Activated T-cell treated with anti-CD3 and anti-CD28 coated beads for 48 hours (primary cell): ENCODE measurements at regions not wholly inside any gene's neighbourhood (a gene's known extent, or its start where the extent isn't known, plus 50 kb on each side); places are given as distances from the start of the nearest gene placed in this dataset.

Experiments used
- DNase-seq: peaks from one replicate; pipeline ENCODE4 v3.0.0-alpha.2; 2020; ENCODE audit warnings: low read depth

DNA sequence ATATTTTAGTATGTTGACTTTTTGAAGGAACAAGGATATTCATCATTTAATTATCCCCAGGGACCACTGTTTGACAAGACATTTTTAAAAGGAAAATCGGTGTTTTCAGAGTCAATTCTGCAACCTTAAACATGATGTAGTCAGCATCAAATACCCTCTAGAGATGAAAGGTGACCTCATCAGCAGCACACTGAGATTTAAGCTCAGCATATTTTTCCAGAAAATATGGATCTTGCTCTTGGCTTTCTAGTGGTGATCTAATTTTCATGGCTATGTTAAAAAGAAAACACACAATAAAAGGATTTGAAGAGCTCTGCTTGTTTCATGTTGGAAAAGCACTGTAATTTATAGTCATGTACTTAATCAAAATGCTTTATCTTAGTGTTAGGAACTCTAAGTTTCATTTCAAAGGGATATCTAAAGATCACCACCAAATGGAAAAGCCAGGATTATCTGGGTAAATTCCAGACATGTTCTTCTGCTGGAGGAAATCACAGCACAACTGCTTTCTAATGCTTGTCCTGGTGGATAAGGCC, 487.2 kb downstream of the ENC1 start:
- no peak for DNase-seq

DNA sequence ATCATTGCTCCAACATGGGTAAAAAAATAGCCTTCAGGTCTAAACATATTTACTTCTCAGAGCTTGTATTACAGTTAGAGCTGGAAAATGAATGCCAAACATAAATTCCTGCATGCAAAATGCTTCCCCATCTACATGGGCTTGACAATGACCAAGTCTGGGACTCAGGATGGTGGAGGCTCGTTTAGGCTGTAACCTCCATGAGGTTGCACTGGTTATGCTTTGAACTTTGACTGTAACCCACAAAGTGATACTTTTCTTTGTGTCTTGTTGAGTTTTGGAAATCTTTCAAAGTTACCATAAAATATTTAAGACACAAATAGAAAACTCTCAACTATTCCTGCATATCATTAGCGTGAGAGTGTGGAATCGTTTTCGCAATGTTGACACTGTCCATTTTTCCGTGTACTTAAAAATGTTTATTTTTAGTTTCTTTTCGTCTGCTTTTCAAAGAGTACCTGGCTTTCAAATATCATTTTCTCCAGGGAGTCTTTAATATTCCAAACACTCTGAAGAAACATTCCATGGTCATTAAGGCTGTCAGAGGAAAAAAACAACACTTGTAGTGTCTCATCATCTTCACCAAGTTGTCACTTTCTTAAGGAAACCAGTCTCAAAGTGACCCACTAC, 487.8 kb downstream of the ENC1 start:
- no peak for DNase-seq

DNA sequence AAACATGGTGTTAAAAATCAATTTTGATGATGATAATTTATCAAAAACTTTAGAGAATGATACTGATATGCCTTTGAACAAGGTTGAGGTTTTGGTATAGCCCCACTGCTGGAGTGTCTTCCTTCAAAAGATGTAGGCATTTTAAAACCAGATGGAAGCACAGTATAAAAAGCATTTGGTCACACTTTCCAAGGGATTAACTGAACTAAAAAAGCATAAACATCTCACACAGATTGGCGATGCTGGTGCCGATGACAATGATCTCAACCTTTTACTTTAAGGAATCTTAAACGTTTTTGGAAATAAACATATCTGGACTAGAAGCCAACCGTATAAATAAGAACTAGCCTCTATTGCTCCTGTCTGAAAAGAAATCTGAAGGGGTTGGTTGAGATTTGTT, 488.4 kb downstream of the ENC1 start:
- DNase-seq = no peak

DNA sequence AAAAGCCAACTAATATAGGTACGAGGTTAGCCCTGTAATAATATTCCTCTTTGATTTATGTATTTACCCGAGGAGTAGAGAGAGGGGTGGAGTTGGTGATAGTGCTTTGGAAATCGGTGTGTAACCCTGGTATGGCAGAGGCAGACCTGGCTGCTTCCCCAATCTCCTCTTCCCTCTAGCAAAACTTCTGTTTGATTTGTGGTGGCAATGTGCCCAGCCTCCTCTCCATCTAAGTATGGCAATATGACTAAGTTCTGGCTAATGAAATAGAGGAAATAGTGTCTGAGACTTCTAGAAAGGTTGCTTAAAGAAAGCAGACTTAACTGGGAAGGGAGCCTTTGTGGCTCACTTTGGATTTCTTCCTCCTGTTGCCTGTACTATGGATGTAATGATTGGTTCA, 491.1 kb downstream of the ENC1 start:
- DNase-seq = no peak

DNA sequence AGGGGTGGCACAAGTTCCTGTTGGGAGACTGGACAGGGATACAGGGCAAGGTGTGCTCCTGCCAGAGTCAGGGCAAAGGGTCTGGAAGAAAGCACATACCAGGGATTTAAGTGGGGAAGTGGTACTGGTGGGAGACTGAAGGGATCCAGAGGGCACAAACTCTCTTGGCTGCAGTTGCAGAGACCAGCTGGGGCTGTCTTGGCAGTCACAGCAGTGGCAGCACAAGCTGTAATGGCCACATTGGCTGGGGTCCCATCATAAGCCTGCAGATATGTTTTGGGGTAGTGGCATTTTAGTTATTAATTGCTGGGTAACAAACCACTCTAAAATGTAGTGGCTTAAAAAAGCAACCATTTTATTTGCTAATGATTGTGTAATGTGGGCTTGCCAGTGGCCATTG, 492.2 kb downstream of the ENC1 start:
- no peak for DNase-seq

DNA sequence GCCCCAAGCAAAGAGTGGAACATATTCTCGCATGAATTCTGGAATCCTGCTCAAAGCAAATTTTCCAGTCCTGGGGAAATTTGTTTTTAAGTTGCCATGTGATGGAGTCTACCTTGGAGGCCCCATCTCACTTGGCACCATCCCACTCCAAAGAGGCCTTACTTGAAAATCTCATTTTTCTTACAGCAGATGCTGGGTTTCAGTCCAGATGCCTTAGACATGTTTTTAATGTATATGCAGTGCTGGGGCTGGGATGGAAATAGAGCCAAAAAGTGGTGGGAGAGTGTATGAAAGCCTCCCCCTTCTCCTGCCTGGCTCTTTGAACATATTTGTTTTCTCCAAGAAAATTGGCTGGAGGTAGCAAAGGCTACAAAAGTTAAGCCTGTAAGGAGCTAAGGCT, 493.7 kb downstream of the ENC1 start:
- no peak for DNase-seq

DNA sequence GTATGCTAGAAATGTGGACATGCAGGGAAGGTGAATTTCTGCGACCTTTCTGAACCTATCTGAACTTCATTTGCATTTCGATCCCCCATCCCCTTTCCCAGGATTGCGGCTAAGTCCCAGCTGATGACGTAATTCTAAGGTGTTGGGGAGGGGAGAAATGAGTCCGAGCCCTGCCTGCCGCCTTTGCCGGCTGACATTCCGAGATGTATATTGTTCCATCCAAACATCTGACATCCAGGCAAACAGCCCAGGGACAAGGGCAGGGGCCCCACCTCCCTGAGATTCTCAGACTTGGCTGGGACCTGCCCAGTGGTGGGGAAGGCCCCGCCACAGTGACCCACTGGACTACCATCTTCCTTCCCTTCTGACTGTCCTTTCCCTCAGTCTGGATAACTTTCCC, 494.6 kb downstream of the ENC1 start:
- no peak for DNase-seq

DNA sequence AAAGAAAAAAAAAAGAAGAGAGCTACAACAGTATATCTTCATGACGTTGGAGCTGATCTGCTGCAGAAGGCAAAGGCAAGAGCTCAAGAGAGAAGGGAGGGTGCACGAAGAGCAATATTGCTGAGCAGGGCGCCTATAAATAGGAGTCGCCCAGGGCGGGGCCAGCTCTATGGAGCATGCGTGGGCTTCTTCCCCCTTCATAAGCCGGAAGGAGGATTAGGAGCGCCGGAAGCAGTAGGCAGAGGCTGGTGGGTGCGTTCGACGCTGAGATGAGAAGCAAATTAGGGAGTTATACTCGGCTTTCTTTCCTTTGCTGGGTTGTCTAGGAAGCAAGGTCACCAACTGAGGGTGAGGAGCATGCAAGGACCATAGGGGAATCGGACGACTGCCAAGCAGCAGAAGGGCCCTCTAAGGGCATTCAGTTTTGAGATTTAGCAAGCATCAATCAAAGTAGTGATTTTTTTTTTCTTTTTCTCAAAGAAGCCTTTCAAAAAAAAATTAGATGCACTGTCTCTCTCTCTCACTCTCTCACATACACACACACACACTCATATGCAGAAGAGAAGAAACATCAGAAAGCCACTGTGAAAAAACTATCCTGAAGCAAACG, 496.7 kb downstream of the ENC1 start:
- no peak for DNase-seq

DNA sequence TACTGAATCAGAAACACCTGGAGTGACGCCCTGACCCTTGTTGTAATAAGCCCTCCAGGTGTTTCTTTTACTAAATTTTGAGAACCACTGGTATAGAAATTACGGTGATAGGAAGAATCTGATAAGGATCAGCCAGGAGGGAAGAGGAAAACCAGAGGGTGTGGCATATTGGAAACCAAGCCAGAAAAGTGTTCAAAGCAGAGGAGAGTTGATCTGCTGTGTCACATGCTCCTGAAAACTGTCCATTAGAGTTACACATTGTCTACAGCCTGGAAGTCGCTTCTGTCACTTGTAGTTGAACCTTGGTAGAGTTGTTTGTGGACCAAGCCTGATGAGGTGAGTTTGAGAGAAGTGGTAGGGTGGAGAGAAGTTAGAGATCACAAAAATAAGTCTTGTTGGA, 497.4 kb downstream of the ENC1 start:
- DNase-seq = no peak

DNA sequence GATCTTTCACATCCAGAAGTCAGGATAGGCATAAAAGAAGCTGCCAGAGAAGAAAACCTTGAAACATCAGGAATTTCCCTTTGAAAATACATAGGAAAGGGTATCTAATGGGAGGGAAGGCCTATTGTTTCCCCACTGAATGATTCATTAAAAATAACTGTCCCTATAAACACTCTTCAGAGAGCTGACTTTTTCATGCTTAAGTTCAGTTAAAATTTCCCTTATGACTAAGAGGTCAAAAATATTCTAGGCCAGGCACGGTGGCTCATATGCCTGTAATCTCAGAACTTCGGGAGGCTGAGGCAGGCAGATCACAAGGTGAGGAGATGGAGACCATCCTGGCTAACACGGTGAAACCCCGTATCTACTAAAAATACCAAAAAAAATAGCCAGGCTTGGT, 499.5 kb downstream of the ENC1 start:
- DNase-seq = no peak

DNA sequence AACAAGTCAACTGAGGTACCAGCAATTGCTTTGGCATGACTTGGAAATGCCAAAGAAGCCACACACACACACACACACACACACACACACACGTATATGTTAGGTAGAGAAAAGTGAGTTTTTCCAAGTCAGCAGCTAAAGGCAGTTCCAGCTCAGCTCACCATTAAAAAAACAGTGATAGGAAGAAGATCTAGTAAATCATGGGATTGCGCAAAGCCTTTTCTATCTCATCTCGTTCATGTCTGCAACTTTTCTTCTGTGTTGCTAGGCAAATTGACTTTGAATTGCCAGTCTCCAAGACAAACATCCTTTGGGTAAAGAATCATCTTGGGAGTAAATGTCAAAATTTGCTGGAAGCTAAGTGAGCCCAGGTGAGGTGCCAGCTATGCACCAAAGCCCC, 500.1 kb downstream of the ENC1 start:
- no peak for DNase-seq

DNA sequence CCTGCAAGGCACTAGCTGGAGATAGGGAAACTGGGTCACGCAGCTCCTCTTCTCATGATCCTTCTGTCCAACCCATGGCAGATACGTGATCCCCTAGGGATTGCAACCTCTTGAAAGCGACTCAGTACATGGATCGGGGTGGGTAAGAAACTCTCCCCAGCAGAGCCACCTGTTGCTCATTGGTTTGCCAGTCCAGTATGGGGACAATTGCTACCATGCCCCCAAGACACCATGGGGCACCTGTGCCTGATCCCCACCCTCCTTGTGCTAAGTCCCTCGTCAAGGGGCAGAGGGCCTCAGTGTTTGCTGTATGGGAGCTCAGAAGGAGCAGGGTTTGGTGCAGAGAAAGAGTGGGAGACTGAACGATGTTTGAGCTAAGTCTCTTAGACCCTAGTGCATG, 500.9 kb downstream of the ENC1 start:
- no peak for DNase-seq

DNA sequence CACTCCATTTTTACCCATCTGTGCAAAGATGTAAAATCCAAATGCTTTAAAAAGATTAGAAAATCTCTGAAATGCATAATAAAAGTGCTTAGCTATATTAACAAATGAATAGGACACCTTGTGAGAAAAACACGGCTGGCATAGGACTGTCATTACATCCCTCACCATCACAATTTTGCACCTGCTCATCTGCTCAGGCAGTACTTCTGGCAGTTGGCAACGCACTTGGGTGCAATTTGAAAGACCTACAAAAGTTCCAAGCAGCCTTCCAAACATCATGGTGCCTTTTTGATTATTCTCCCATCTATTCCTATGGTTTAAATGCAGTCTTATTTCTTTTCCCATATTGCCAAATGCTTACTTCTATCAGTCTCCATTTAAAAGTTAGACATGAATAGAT, 501.8 kb downstream of the ENC1 start:
- DNase-seq = no peak

DNA sequence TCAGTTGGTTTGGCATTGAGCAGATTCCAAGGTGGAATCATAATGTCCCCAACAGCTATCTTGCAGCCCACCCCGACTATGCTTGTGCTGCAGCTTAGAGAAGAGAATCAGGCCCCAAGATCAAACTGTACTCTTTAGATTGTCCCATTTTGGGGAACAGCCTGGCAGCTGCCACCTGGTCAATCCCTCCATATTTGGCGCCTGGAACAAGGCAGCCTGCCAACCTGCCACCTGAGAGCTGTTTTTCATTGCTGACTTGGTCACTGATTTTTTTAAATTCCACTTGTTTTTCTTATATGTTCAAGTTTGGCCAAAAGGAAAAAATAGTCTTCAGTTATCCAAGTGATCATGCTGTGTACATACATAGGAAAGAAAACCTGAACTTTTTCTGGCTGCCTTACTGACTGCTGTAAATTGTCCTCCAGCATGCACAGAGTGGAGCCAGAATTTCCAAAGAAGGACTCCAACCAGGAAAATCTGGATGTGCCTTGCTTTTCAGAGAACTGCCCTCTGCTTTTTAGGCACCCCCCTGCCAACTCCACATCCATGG, 504.2 kb downstream of the ENC1 start:
- DNase-seq = no peak

DNA sequence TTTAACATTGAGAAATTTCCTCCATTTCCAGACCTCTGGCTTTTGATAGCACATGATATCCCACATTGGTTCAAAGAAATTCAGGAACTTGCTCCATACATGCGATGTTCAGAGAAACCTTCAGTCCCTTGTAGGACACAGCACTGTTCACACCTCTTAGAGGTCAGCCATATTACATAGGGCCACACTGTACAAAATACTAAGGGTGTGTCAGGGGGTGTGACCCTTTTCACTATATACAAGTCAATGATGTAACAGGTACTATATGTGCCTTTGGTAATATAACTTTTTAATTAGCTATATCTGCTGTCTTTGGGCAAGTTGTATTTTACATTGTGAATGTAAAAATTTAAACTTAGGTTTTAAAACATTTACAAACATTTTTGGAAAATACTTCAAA, 505.5 kb downstream of the ENC1 start:
- no peak for DNase-seq

DNA sequence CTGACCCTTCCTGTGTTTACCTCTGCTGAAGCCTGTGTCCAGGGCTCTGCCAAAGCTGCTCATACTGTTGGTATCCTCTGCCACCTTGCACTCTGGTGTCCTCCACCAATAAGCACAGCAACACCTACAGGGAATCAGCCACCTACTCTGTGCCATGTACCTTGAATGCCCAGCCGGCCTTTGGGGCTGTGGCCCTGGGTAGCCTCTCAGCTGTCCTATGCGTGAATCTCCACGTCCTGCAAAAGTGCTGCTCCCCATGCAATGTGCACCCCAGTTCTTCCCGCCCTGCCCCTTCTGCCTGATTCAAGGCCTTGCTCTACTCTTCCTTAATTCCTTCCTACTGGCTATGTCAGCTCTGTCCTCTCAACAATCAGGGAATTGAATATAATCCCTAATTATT, 506.5 kb downstream of the ARHGEF28 start:
- no peak for DNase-seq

DNA sequence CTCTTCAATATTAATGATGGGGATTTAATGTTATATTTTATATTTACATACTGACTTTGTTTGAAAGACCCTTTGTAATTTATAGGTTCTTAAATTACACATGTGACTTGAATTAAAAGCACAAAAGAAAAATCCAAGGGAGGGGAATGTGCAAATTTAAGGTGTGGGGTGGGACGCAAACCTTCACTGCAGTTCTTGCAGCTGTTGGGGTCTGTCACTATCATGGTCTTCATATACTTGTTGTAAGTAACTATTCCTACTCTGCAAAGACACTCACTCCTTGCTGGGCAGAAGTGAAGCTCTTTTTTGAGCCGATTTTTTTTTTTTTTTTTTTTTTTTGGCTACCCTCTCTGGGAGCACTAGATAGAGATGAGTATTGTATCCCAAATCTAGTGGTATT, 505.3 kb downstream of the ARHGEF28 start:
- no peak for DNase-seq

DNA sequence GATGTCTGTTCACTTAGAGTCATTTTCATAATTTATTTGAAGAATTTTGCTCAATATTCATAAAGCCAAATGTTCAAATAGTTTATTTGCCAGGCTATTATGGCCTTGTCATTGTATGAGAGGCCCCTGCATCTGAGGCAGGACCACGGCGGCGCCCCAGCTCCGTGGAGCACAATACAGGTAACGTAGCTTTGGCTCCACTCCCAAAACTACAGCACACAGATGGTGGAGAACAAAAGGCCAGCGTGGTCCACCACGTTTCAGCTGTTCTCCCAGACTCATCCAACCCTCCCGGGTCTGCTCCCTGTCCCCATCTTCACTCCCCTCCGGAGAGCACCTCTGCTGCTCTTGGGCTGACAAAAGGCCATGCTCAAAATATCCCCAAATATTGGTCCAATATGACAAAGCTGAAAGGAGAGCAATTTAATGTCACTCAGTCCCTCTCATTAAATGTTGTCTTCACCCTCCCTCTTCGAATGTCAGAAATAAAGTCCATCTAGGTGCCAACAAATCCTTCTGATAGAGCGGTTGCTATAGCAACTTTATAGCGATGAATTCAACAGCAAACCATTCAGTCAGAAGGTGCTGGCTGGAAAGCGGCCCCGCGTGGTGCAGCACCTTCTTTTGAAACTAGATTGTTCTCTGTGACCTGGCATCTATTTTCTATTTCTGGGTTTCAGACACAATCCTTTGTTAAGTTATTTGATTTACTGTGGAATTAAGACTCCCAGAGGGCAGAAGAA, 504.3 kb downstream of the ARHGEF28 start:
- DNase-seq = no peak

DNA sequence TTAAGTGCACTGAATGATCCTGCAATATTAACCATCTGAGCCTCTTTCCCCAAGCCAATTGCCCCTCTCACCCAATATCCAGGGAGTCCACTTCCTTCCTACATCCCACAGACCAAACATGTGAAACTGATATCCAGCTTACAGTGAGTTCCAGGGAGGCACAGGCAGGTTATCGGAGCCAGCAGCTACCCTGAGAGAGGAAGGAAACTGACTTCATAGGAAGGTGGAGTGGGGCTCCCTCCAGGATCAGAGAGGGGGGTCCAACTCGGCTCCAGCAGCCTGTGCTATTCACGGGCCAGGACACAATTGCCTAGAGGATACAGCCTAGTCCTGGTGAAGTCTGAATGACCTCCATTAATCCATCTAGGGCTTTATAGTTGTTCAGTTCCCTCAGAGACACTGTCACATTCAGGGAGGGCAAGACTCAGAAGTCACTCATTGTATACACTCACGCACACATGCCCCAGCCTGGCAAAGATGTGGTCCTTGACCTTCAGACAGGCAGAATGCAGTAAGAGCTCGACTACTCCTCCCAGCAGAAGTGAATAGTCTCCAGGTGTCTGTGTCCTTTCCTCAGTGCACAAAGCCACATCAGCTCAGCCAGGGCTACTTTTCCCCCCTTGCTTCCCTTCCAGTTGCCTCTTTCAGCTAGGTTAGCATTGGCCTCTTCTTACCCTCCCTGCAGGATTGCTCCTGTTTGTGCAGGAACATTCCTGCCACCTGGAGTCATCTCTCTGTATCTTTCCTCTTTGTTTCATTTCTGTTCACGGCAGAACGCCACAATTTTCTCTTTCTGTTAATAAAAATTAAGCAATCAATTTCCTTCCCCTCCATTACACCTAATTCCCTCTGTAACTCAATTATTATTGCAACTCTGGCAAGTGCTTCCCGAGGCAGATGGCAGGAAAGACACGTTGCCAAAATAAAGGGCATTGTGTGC, 501.7 kb downstream of the ARHGEF28 start:
- DNase-seq = no peak

DNA sequence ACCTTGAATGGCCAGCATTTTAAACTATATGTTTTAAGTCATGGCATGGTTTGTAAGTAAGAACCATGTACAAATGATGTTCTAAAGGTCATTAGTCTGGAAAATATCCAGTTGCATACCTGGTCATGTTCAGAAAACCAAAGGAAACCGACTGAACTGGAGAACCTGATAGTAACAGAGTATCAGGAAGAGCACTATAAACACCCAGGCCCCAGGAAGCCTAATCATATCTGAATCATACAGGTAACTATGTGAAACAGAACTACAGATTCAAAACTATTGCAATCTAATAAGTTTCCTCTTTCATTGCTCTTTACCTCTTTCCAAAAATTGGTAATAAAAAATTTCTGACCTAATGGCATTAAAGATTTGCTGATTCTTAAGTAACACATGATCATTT, 500.3 kb downstream of the ARHGEF28 start:
- no peak for DNase-seq

DNA sequence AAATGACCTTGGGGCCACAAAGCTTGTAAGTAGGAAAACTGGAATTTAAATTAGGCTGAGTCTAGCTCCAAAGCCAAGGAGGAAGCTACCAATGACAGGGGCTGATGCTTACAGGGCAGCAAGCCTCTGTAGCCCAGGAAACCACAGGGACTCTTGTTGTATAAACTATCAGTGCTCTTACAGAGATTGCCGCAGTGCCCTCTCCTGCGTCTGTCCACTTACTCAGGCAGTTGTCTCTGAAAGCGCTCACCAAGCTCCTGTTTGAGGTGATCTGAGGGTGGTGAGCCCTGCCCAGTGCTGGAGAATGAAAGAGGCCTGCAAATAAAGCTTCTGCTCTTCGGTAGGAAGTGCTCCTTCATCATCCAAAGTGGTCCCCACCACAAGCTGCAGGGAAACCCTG, 498.8 kb downstream of the ARHGEF28 start:
- no peak for DNase-seq

DNA sequence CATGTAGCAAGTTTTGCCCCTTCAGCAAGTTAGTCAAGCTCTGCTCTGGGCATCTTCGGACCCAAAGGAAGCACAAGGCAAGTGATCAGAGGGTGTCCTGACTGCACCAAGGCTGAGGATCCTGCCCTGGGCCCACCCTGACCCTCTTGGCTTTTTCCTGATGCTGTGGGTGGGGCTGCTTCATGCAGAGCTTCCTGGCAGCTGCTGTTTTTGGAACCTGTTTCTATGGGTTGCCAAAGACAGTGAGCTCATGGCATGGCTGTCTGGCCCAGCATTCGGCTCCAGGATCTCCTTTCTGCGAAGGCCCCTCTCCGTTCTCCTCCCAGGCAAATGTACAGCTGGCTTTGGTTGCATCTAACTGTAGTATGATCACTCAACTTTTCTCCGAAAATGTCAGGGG, 497.9 kb downstream of the ARHGEF28 start:
- no peak for DNase-seq
